ENCODE measurements at regions not wholly inside any gene's neighbourhood (a gene's known extent, or its start where the extent isn't known, plus 50 kb on each side); places are given as distances from the start of the nearest gene placed in this dataset.

- no peaks in the 10 kb centered on the region for H3K36me3 ChIP-seq (ENCODE audit: control insufficient read depth, insufficient read depth, low read length)
- no peaks in the 10 kb centered on the region for H3K9me3 ChIP-seq (ENCODE audit: control insufficient read depth, low read depth, low read length)
- no peak overlapping the region for H3K27ac ChIP-seq (ENCODE audit: low read length)
- no CpG with 5 or more reads among the region's 1 CpG for WGBS (ENCODE audit: insufficient coverage, low lambda C conversion rate)
- no peaks in the 10 kb centered on the region for H3K4me1 ChIP-seq (ENCODE audit: control insufficient read depth, insufficient read depth, low read length)
- no peak for DNase-seq
- no peak overlapping the region for H3K4me3 ChIP-seq (ENCODE audit: low read length)
- no peaks in the 10 kb centered on the region for H3K27me3 ChIP-seq (ENCODE audit: control insufficient read depth, insufficient read depth, low read length)
Measured at GRCh38 chr6:91386204-91386603, 799.3 kb upstream of the MAP3K7 start.

GRCh38 chr6:91383207-91383606 is 796.3 kb upstream of the MAP3K7 start:
- 100% methylated on average over 1 of the region's 3 CpGs for WGBS (ENCODE audit: insufficient coverage, low lambda C conversion rate)
- H3K36me3 ChIP-seq (ENCODE audit: control insufficient read depth, insufficient read depth, low read length) = no peaks in the 10 kb centered on the region
- H3K4me1 ChIP-seq (ENCODE audit: control insufficient read depth, insufficient read depth, low read length) = no peaks in the 10 kb centered on the region
- no peaks in the 10 kb centered on the region for H3K9me3 ChIP-seq (ENCODE audit: control insufficient read depth, low read depth, low read length)
- no peak for DNase-seq
- no peak overlapping the region for H3K4me3 ChIP-seq (ENCODE audit: low read length)
- no peaks in the 10 kb centered on the region for H3K27me3 ChIP-seq (ENCODE audit: control insufficient read depth, insufficient read depth, low read length)
- no peak overlapping the region for H3K27ac ChIP-seq (ENCODE audit: low read length)

GRCh38 chr6:91376686-91377085 is 789.8 kb upstream of the MAP3K7 start:
- no peaks in the 10 kb centered on the region for H3K27me3 ChIP-seq (ENCODE audit: control insufficient read depth, insufficient read depth, low read length)
- no peak overlapping the region for H3K27ac ChIP-seq (ENCODE audit: low read length)
- H3K36me3 ChIP-seq (ENCODE audit: control insufficient read depth, insufficient read depth, low read length) = no peaks in the 10 kb centered on the region
- no peak overlapping the region for H3K4me3 ChIP-seq (ENCODE audit: low read length)
- no peaks in the 10 kb centered on the region for H3K4me1 ChIP-seq (ENCODE audit: control insufficient read depth, insufficient read depth, low read length)
- no peaks in the 10 kb centered on the region for H3K9me3 ChIP-seq (ENCODE audit: control insufficient read depth, low read depth, low read length)
- 100% methylated on average over 1 of the region's 4 CpGs for WGBS (ENCODE audit: insufficient coverage, low lambda C conversion rate)
- no peak for DNase-seq

GRCh38 chr6:91366781-91367180 is 779.9 kb upstream of the MAP3K7 start:
- DNase-seq = no peak
- Histone ChIP-seq H3K27me3 (ENCODE audit: control insufficient read depth, insufficient read depth, low read length) (no peaks in the 10 kb centered on the region), H3K9me3 (ENCODE audit: control insufficient read depth, low read depth, low read length) (no peaks in the 10 kb centered on the region), H3K4me3 (ENCODE audit: low read length) (no peak overlapping the region), H3K4me1 (ENCODE audit: control insufficient read depth, insufficient read depth, low read length) (no peaks in the 10 kb centered on the region), H3K27ac (ENCODE audit: low read length) (no peak overlapping the region), H3K36me3 (ENCODE audit: control insufficient read depth, insufficient read depth, low read length) (no peaks in the 10 kb centered on the region)
- WGBS (ENCODE audit: insufficient coverage, low lambda C conversion rate) = 56% methylated on average over 1 of the region's 3 CpGs

- DNase-seq = no peak
- Histone ChIP-seq H3K4me1 (ENCODE audit: control insufficient read depth, insufficient read depth, low read length) (no peaks in the 10 kb centered on the region), H3K27ac (ENCODE audit: low read length) (no peak overlapping the region), H3K36me3 (ENCODE audit: control insufficient read depth, insufficient read depth, low read length) (no peaks in the 10 kb centered on the region), H3K4me3 (ENCODE audit: low read length) (no peak overlapping the region), H3K27me3 (ENCODE audit: control insufficient read depth, insufficient read depth, low read length) (no peaks in the 10 kb centered on the region), H3K9me3 (ENCODE audit: control insufficient read depth, low read depth, low read length) (no peaks in the 10 kb centered on the region)
Measured at GRCh38 chr6:91358986-91359385, 772.1 kb upstream of the MAP3K7 start.

GRCh38 chr6:91352878-91353277 is 766.0 kb upstream of the MAP3K7 start:
- H3K4me3 ChIP-seq (ENCODE audit: low read length) = no peak overlapping the region
- H3K27ac ChIP-seq (ENCODE audit: low read length) = no peak overlapping the region
- no peaks in the 10 kb centered on the region for H3K36me3 ChIP-seq (ENCODE audit: control insufficient read depth, insufficient read depth, low read length)
- H3K9me3 ChIP-seq (ENCODE audit: control insufficient read depth, low read depth, low read length) = no peaks in the 10 kb centered on the region
- H3K27me3 ChIP-seq (ENCODE audit: control insufficient read depth, insufficient read depth, low read length) = no peaks in the 10 kb centered on the region
- H3K4me1 ChIP-seq (ENCODE audit: control insufficient read depth, insufficient read depth, low read length) = no peaks in the 10 kb centered on the region
- WGBS (ENCODE audit: insufficient coverage, low lambda C conversion rate) = 80% methylated on average over 1 of the region's 4 CpGs
- no peak for DNase-seq

GRCh38 chr6:91352321-91352720 is 765.4 kb upstream of the MAP3K7 start:
- Histone ChIP-seq H3K9me3 (ENCODE audit: control insufficient read depth, low read depth, low read length) (no peaks in the 10 kb centered on the region), H3K4me1 (ENCODE audit: control insufficient read depth, insufficient read depth, low read length) (no peaks in the 10 kb centered on the region), H3K27ac (ENCODE audit: low read length) (no peak overlapping the region), H3K27me3 (ENCODE audit: control insufficient read depth, insufficient read depth, low read length) (no peaks in the 10 kb centered on the region), H3K4me3 (ENCODE audit: low read length) (no peak overlapping the region), H3K36me3 (ENCODE audit: control insufficient read depth, insufficient read depth, low read length) (no peaks in the 10 kb centered on the region)
- no peak for DNase-seq
- WGBS (ENCODE audit: insufficient coverage, low lambda C conversion rate) = 70% methylated on average over 2 of the region's 3 CpGs

- no peaks in the 10 kb centered on the region for H3K27me3 ChIP-seq (ENCODE audit: control insufficient read depth, insufficient read depth, low read length)
- no peaks in the 10 kb centered on the region for H3K4me1 ChIP-seq (ENCODE audit: control insufficient read depth, insufficient read depth, low read length)
- no peak overlapping the region for H3K27ac ChIP-seq (ENCODE audit: low read length)
- H3K9me3 ChIP-seq (ENCODE audit: control insufficient read depth, low read depth, low read length) = no peaks in the 10 kb centered on the region
- H3K36me3 ChIP-seq (ENCODE audit: control insufficient read depth, insufficient read depth, low read length) = no peaks in the 10 kb centered on the region
- H3K4me3 ChIP-seq (ENCODE audit: low read length) = no peak overlapping the region
- DNase-seq = no peak
Measured at GRCh38 chr6:91350146-91350908, 763.5 kb upstream of the MAP3K7 start.

GRCh38 chr6:91341473-91341872 is 754.6 kb upstream of the MAP3K7 start:
- no peaks in the 10 kb centered on the region for H3K9me3 ChIP-seq (ENCODE audit: control insufficient read depth, low read depth, low read length)
- no peaks in the 10 kb centered on the region for H3K27me3 ChIP-seq (ENCODE audit: control insufficient read depth, insufficient read depth, low read length)
- DNase-seq = no peak
- WGBS (ENCODE audit: insufficient coverage, low lambda C conversion rate) = 60% methylated on average over 1 of the region's 3 CpGs
- H3K36me3 ChIP-seq (ENCODE audit: control insufficient read depth, insufficient read depth, low read length) = no peaks in the 10 kb centered on the region
- no peak overlapping the region for H3K27ac ChIP-seq (ENCODE audit: low read length)
- no peaks in the 10 kb centered on the region for H3K4me1 ChIP-seq (ENCODE audit: control insufficient read depth, insufficient read depth, low read length)
- no peak overlapping the region for H3K4me3 ChIP-seq (ENCODE audit: low read length)

- Histone ChIP-seq H3K4me1 (ENCODE audit: control insufficient read depth, insufficient read depth, low read length) (no peaks in the 10 kb centered on the region), H3K27me3 (ENCODE audit: control insufficient read depth, insufficient read depth, low read length) (no peaks in the 10 kb centered on the region), H3K36me3 (ENCODE audit: control insufficient read depth, insufficient read depth, low read length) (no peaks in the 10 kb centered on the region), H3K9me3 (ENCODE audit: control insufficient read depth, low read depth, low read length) (no peaks in the 10 kb centered on the region), H3K4me3 (ENCODE audit: low read length) (no peak overlapping the region), H3K27ac (ENCODE audit: low read length) (no peak overlapping the region)
- DNase-seq = no peak
- no CpG with 5 or more reads among the region's 3 CpGs for WGBS (ENCODE audit: insufficient coverage, low lambda C conversion rate)
Measured at GRCh38 chr6:91340896-91341395, 754.1 kb upstream of the MAP3K7 start.

- WGBS (ENCODE audit: insufficient coverage, low lambda C conversion rate) = 100% methylated on average over 1 of the region's 4 CpGs
- Histone ChIP-seq H3K9me3 (ENCODE audit: control insufficient read depth, low read depth, low read length) (no peaks in the 10 kb centered on the region), H3K36me3 (ENCODE audit: control insufficient read depth, insufficient read depth, low read length) (no peaks in the 10 kb centered on the region), H3K4me3 (ENCODE audit: low read length) (no peak overlapping the region), H3K27ac (ENCODE audit: low read length) (no peak overlapping the region), H3K27me3 (ENCODE audit: control insufficient read depth, insufficient read depth, low read length) (no peaks in the 10 kb centered on the region), H3K4me1 (ENCODE audit: control insufficient read depth, insufficient read depth, low read length) (no peaks in the 10 kb centered on the region)
- no peak for DNase-seq
Measured at GRCh38 chr6:91337967-91338366, 751.1 kb upstream of the MAP3K7 start.

Measured in large intestine (tissue), 3 donors.